Mesothelial cell of epicardium (in vitro differentiated cells): ENCODE measurements at regions not wholly inside any gene's neighbourhood (a gene's known extent, or its start where the extent isn't known, plus 50 kb on each side); places are given as distances from the start of the nearest gene placed in this dataset.

Experiments used
- DNase-seq, 2 experiments: peaks; one replicate each; pipeline ENCODE4 v3.0.0; 2021; ENCODE audit warnings: low spot score in 2 of 2; ENCODE audit not compliant: unreplicated experiment in 2 of 2
- H3K27ac Mint-ChIP-seq: 2 replicates; pipeline ENCODE4 v1.8.0; 2021; ENCODE audit warnings: mixed read lengths
- H3K27me3 Mint-ChIP-seq: 2 replicates; pipeline ENCODE4 v1.8.0; 2021; ENCODE audit warnings: low read depth, mixed read lengths
- H3K36me3 Mint-ChIP-seq: 2 replicates; pipeline ENCODE4 v1.8.0; 2021; ENCODE audit warnings: mixed read lengths
- H3K4me1 Mint-ChIP-seq: 2 replicates; pipeline ENCODE4 v1.8.0; 2021; ENCODE audit warnings: mixed read lengths
- H3K4me3 Mint-ChIP-seq: 2 replicates; pipeline ENCODE4 v1.8.0; 2021; ENCODE audit warnings: mild to moderate bottlenecking, moderate library complexity, mixed read lengths
- H3K9me3 Mint-ChIP-seq: 2 replicates; pipeline ENCODE4 v1.8.0; 2021; ENCODE audit warnings: mixed read lengths
- TF ChIP-seq, protein P1 (sequence below): fragments of 200-600 bp; sonication (generic); IDR thresholded peaks from one replicate; pipeline ENCODE4 v1.5.0; 2021; ENCODE audit warnings: antibody characterized with exemption; ENCODE audit not compliant: unreplicated experiment

DNA sequence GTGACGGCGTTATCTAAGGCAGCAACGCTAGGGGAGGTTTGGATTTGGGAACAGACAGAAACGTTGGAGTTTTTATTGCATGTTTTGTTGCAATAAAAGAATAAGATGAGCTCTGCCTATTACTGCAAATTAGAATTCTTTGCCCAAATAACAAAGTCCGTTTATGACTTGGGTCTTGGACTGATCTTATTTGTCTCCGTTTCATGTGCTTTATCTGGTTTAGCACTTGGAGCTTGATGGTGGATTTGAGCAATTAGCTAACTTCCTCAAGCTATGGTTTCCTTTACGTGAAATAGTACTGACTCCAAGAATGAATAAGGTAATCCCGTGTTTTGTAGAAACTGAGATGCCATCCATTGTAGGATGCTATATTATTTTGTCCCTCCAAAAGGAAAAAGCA is 233.0 kb upstream of the IRX5 start:
- Mint-ChIP-seq H3K27ac (no peak overlapping the region), H3K4me3 (no peak overlapping the region), H3K36me3 (no peaks in the 10 kb centered on the region), H3K9me3 (peaks cover 5% of the 10 kb centered on the region), H3K27me3 (peaks cover 31% of the 10 kb centered on the region), H3K4me1 (peaks cover 7% of the 10 kb centered on the region)
- TF ChIP-seq, protein P1, sequence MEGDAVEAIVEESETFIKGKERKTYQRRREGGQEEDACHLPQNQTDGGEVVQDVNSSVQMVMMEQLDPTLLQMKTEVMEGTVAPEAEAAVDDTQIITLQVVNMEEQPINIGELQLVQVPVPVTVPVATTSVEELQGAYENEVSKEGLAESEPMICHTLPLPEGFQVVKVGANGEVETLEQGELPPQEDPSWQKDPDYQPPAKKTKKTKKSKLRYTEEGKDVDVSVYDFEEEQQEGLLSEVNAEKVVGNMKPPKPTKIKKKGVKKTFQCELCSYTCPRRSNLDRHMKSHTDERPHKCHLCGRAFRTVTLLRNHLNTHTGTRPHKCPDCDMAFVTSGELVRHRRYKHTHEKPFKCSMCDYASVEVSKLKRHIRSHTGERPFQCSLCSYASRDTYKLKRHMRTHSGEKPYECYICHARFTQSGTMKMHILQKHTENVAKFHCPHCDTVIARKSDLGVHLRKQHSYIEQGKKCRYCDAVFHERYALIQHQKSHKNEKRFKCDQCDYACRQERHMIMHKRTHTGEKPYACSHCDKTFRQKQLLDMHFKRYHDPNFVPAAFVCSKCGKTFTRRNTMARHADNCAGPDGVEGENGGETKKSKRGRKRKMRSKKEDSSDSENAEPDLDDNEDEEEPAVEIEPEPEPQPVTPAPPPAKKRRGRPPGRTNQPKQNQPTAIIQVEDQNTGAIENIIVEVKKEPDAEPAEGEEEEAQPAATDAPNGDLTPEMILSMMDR: no peak
- no peak for DNase-seq

DNA sequence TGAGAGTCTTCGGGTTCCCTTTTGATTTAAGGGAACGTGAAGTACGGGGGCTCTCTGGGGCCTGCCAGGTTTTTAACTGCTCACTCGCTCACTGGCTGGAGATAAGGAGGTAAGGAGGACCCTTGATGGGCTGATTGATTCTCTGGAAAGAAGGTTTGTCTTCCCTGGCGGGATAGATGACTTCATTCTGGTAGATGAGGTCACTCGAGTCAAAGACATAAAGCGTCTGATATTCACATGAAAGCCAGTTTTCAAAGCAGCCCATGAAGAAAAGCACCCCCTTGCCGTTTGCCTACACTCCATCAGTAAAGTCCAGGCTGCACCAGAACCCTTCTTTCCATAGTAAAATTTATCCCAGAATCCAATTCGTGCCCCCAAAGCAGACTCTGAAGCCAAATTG is 233.7 kb upstream of the IRX5 start:
- Mint-ChIP-seq H3K4me1 (peaks cover 7% of the 10 kb centered on the region), H3K27ac (no peak overlapping the region), H3K36me3 (no peaks in the 10 kb centered on the region), H3K27me3 (peaks cover 35% of the 10 kb centered on the region), H3K9me3 (peaks cover 5% of the 10 kb centered on the region), H3K4me3 (no peak overlapping the region)
- TF ChIP-seq, protein P1: no peak
- DNase-seq: no peak

DNA sequence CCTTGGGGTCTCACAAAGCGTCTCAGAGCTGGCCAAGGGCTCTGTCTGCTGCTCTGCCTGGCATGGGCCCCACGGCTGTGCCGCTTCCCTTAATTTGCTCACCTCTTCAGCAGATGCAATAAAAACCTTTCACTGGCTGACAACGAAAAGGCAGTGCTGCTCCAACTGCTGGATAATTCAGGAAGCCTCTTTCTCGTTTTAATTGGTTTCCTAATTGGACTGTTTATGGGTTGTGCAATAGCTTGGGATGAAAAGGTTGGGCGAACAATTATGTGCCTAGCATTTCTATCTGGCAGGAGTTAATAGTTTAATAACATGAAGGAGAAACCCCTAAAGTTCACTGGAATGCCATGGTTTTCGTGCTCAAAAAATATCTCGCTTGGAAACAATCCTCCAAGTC is 234.1 kb upstream of the IRX5 start:
- H3K27me3 Mint-ChIP-seq: peaks cover 35% of the 10 kb centered on the region
- TF ChIP-seq, protein P1: no peak
- H3K36me3 Mint-ChIP-seq: no peaks in the 10 kb centered on the region

DNA sequence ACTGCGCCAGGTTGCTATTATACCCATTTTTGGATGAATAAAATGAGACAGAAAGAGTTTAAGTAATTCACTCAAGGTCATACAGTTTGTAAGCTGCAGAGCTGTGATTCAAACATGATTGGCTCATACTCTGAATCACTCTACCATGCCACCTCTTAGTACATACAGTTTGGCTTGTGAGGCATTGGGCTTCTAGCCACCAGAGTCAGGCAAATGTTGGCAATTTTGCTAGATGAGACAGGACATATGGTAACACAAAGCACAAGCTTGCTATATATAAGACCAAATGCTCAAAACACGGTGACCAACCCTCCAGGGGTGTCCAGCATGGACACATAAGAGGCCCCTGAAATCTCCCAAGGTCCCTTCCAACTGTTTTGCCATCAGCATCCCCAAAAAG is 236.0 kb upstream of the IRX5 start:
- Mint-ChIP-seq H3K36me3 (no peaks in the 10 kb centered on the region), H3K27ac (no peak overlapping the region), H3K27me3 (peaks cover 37% of the 10 kb centered on the region), H3K4me1 (peaks cover 7% of the 10 kb centered on the region), H3K9me3 (peaks cover 5% of the 10 kb centered on the region), H3K4me3 (no peak overlapping the region)
- TF ChIP-seq, protein P1: no peak
- no peak for DNase-seq

More for the DNA sequence above, 234.1 kb upstream of the IRX5 start:
- Mint-ChIP-seq H3K27ac (no peak overlapping the region), H3K9me3 (peaks cover 5% of the 10 kb centered on the region), H3K4me1 (peaks cover 7% of the 10 kb centered on the region), H3K4me3 (no peak overlapping the region)
- no peak for DNase-seq

DNA sequence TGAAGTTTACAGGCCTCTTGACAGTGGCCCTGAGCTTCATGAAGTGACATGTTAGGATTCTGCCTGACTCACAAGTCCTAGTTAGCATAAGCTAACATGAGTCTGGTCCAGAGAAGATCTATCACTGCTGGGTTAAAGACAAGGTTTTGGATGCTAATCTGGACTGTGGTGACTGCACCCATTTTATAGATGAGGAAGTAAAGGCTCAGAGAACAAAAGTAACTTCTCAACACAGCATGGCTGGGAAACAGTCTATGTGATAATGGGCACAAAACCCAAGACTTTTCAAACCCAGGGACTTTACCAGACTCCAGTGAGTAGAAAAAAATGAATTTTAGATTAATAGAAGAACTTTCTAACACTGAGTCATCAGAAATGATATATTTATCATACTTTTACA is 236.8 kb upstream of the IRX5 start:
- TF ChIP-seq, protein P1: no peak
- peaks cover 5% of the 10 kb centered on the region for H3K9me3 Mint-ChIP-seq
- H3K4me3 Mint-ChIP-seq: no peak overlapping the region
- H3K4me1 Mint-ChIP-seq: peaks cover 7% of the 10 kb centered on the region
- H3K27me3 Mint-ChIP-seq: peaks cover 35% of the 10 kb centered on the region
- H3K27ac Mint-ChIP-seq: no peak overlapping the region
- DNase-seq: no peak
- H3K36me3 Mint-ChIP-seq: no peaks in the 10 kb centered on the region

DNA sequence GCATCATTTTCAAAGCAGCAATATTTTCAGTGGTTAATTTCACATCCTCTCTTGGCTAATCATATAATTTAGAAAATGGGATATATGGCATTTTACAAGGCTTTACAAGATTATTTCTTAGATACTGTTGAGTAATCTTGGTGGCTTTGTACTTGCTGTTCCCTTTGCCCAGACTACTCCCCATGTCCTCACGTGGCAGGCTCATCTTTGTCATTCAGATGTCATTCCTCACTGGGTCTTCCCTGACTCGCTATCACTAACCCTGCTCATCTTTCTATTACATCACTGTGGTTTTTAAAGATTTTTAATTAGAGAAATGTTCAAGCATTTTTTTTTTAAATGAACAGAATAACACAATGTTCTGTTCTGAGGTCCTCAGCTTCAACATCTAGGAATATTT is 240.0 kb upstream of the IRX5 start:
- Mint-ChIP-seq H3K4me1 (peaks cover 5% of the 10 kb centered on the region), H3K4me3 (no peak overlapping the region)
- TF ChIP-seq, protein P1: no peak

More for the DNA sequence above, 240.0 kb upstream of the IRX5 start:
- no peak for DNase-seq
- H3K9me3 Mint-ChIP-seq: peaks cover 13% of the 10 kb centered on the region
- no peak overlapping the region for H3K27ac Mint-ChIP-seq
- no peaks in the 10 kb centered on the region for H3K36me3 Mint-ChIP-seq
- H3K27me3 Mint-ChIP-seq: peaks cover 23% of the 10 kb centered on the region
